Uterus (tissue), 3 donors: ENCODE measurements at regions not wholly inside any gene's neighbourhood (a gene's known extent, or its start where the extent isn't known, plus 50 kb on each side); places are given as distances from the start of the nearest gene placed in this dataset.

Experiments used
- DNase-seq, 2 donors: peaks; one replicate each; pipeline ENCODE4 v3.0.0-alpha.2; 2019 to 2020
- H3K27ac ChIP-seq, 2 donors: fragments of 200-600 bp; sonication (generic); 1 replicate in 1 of 2; 2 replicates in 1 of 2; pipeline ENCODE4 v1.5.1; 2016 to 2018
- H3K27me3 ChIP-seq, 2 donors: fragments of 200-600 bp; sonication (generic); one replicate each; pipeline ENCODE4 v1.5.1; 2018 to 2019; ENCODE audit warnings: control low read depth in 1 of 2
- H3K36me3 ChIP-seq, 2 donors: fragments of 200-600 bp; sonication (generic); one replicate each; pipeline ENCODE4 v1.5.1; 2019; ENCODE audit warnings: control low read depth in 1 of 2
- H3K4me1 ChIP-seq, 2 donors: fragments of 200-600 bp; sonication (generic); one replicate each; pipeline ENCODE4 v1.5.1; 2018 to 2019; ENCODE audit warnings: control low read depth in 1 of 2
- H3K4me3 ChIP-seq, 2 donors: fragments of 200-600 bp; sonication (generic); 1 replicate in 1 of 2; 2 replicates in 1 of 2; pipeline ENCODE4 v1.5.1; 2018 to 2019; ENCODE audit warnings: mild to moderate bottlenecking in 1 of 2
- H3K9me3 ChIP-seq, 2 donors: fragments of 200-600 bp; sonication (generic); one replicate each; pipeline ENCODE4 v1.5.1; 2019; ENCODE audit warnings: control low read depth in 1 of 2
- POLR2A ChIP-seq, 2 donors: fragments of 450-650 bp; IDR thresholded peaks; one replicate each; pipeline ENCODE4 v1.6.1; 2016; ENCODE audit warnings: antibody characterized with exemption in 2 of 2, mild to moderate bottlenecking in 1 of 2, moderate library complexity in 1 of 2
- intact Hi-C: fragments of 100-400 bp; cut with DNase I; formaldehyde crosslinking; loops from one replicate; pipeline ENCODE4 v1.15.1; 2023; ENCODE audit warnings: low total_unique reads
- TF ChIP-seq, protein P1 (sequence below), 4 experiments: fragments of 200-600 bp in 2 of 4; fragments of 450-650 bp in 2 of 4; sonication (generic) in 2 of 4; IDR thresholded peaks; one replicate each; pipeline ENCODE4 v1.5.1; 2016 to 2019; ENCODE audit warnings: antibody characterized with exemption in 4 of 4, mild to moderate bottlenecking in 2 of 4, moderate library complexity in 1 of 4
- donor health status: DM: yes; HTN: yes; CAD: no.

DNA sequence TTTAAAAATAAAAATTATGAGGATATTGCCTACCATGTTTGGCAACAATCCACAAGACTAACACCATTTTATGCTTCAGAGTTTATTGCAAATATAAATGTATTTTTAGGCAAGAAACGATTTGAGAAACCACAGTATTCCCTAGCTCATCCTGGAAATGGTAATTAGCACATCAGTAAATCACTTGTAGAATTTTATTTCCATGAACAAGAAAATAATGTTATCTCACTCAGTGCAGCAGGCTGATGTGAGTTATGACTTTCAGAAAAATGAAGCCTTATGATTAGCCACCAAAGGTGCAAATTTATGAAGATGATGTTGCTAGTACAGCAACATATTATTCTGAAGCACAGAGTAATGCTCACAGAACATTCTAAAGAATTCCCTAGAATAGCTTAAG is 127.7 kb upstream of the GJE1 start:
- intact Hi-C loops: no loop called here
- H3K9me3 ChIP-seq: no peaks in the 10 kb centered on the region
- H3K36me3 ChIP-seq: peaks cover 0 to 4% of the 10 kb centered on the region in 2 donors
- no peak for TF ChIP-seq POLR2A (IDR thresholded peaks at IDR 0.05)
- TF ChIP-seq, protein P1, sequence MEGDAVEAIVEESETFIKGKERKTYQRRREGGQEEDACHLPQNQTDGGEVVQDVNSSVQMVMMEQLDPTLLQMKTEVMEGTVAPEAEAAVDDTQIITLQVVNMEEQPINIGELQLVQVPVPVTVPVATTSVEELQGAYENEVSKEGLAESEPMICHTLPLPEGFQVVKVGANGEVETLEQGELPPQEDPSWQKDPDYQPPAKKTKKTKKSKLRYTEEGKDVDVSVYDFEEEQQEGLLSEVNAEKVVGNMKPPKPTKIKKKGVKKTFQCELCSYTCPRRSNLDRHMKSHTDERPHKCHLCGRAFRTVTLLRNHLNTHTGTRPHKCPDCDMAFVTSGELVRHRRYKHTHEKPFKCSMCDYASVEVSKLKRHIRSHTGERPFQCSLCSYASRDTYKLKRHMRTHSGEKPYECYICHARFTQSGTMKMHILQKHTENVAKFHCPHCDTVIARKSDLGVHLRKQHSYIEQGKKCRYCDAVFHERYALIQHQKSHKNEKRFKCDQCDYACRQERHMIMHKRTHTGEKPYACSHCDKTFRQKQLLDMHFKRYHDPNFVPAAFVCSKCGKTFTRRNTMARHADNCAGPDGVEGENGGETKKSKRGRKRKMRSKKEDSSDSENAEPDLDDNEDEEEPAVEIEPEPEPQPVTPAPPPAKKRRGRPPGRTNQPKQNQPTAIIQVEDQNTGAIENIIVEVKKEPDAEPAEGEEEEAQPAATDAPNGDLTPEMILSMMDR (IDR thresholded peaks at IDR 0.05): no peak
- no peak overlapping the region for H3K27ac ChIP-seq
- H3K4me1 ChIP-seq: no peaks in the 10 kb centered on the region
- no peak overlapping the region for H3K4me3 ChIP-seq
- no peak for DNase-seq
- H3K27me3 ChIP-seq: no peaks in the 10 kb centered on the region

DNA sequence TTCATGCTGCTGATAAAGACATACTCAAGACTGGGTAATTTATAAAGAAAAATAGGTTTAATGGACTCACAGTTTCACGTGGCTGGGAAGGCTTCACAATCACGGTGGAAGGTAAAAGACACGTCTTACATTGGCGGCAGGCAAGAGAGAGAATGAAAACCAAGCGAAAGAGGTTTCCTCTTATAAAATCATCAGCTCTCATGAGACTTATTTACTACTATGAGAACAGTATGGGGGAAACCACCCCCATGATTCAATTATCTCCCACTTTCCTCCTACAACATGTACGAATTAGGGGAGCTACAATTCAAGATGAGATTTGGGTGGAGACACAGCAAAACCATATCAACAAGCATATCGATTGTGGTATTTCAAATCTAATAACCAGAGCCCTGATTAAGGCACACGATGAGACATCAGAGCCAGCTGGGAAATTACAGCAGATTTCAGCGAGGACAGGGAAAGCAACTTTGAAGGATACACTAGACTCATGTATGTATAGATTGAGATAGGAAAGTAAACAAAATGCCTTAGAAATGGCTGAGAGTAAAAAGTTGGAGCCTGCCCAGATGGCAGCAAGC is 129.8 kb upstream of the GJE1 start:
- no peak overlapping the region for H3K4me3 ChIP-seq
- TF ChIP-seq, protein P1 (IDR thresholded peaks at IDR 0.05): no peak
- no peak for TF ChIP-seq POLR2A (IDR thresholded peaks at IDR 0.05)
- intact Hi-C loops: no loop called here
- H3K9me3 ChIP-seq: no peaks in the 10 kb centered on the region
- H3K36me3 ChIP-seq: peaks cover 0 to 4% of the 10 kb centered on the region in 2 donors
- no peak overlapping the region for H3K27ac ChIP-seq
- H3K27me3 ChIP-seq: no peaks in the 10 kb centered on the region
- no peak for DNase-seq
- no peaks in the 10 kb centered on the region for H3K4me1 ChIP-seq

DNA sequence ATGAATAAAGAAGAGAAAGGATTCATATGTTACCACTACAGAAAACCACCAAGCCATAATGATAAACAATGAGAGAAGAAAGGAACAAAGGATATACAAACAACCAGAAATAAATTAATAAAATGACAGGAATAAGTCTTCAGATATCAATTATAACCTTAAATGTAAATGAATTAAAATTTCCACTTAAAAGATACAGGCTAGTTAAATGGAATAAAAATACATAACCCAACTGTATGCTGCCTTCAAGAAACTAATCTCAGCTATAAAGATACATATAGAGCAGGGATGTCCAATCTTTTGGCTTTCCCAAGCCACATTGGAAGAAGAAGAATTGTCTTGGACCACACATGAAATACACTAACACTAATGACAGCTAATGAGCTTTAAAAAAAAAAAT is 135.9 kb upstream of the GJE1 start:
- Histone ChIP-seq H3K36me3 (no peaks in the 10 kb centered on the region), H3K27me3 (no peaks in the 10 kb centered on the region), H3K4me3 (no peak overlapping the region), H3K4me1 (no peaks in the 10 kb centered on the region), H3K9me3 (no peaks in the 10 kb centered on the region), H3K27ac (no peak overlapping the region)
- DNase-seq: no peak
- no peak for TF ChIP-seq POLR2A (IDR thresholded peaks at IDR 0.05)
- TF ChIP-seq, protein P1 (IDR thresholded peaks at IDR 0.05): no peak
- intact Hi-C loops: no loop called here

DNA sequence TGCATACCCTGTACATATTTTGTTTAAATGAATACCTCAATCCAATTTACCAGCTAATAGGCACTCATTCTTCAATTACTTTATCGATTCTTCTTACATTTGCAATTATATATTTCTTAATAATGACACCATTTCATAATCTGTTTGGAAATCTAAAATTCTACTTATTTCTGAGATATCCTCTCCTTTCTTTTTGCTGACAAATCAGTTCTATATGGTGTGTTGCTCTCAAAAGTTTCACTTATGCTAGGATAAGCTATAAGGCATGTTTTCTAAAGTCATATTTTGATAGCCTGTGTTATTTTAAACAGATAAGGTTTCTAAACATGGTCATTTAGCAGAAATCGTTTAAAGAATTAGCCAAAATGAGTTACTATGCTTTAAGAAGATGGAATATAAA is 140.6 kb upstream of the GJE1 start:
- Histone ChIP-seq H3K9me3 (no peaks in the 10 kb centered on the region), H3K27ac (no peak overlapping the region), H3K27me3 (no peaks in the 10 kb centered on the region), H3K4me3 (no peak overlapping the region), H3K36me3 (no peaks in the 10 kb centered on the region), H3K4me1 (no peaks in the 10 kb centered on the region)
- intact Hi-C loops: no loop called here
- DNase-seq: no peak
- TF ChIP-seq, protein P1 (IDR thresholded peaks at IDR 0.05): no peak
- no peak for TF ChIP-seq POLR2A (IDR thresholded peaks at IDR 0.05)

DNA sequence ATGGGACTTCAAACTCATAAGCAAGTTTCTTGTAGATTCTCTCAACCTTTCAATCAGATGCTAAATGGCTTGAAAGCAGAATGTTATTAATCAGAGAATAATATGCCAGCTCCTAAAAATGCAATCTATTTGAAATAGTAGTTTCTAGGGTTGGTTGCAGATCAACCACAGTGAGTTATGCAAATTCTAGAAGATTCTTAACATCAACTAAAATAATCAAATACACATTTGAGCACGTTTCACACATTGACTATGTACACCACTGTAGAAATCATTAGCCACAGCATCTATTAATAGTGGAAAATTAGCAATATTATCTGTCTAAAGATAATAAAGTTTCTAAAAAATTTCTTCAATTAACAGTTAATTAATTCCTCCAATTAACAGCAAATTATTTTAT is 141.9 kb upstream of the GJE1 start:
- intact Hi-C loops: no loop called here
- H3K4me3 ChIP-seq: no peak overlapping the region
- H3K9me3 ChIP-seq: no peaks in the 10 kb centered on the region
- no peak overlapping the region for H3K27ac ChIP-seq
- no peaks in the 10 kb centered on the region for H3K36me3 ChIP-seq
- DNase-seq: no peak
- H3K27me3 ChIP-seq: no peaks in the 10 kb centered on the region
- no peak for TF ChIP-seq POLR2A (IDR thresholded peaks at IDR 0.05)
- TF ChIP-seq, protein P1 (IDR thresholded peaks at IDR 0.05): no peak
- H3K4me1 ChIP-seq: no peaks in the 10 kb centered on the region
